ENCODE measurements at regions not wholly inside any gene's neighbourhood (a gene's known extent, or its start where the extent isn't known, plus 50 kb on each side); places are given as distances from the start of the nearest gene placed in this dataset.
A peak's percentile ranks its signal among the peaks of the same experiment; 100 is the strongest.

GRCh38 chr7:149686011-149686410, 87.4 kb downstream of the ZNF467 start:
- no peak overlapping the region for H3K9ac ChIP-seq (ENCODE audit: insufficient read depth in 1 of 2, low read length in 2 of 2)
- no peak for TF ChIP-seq CTCF (IDR thresholded peaks at IDR 0.05; ENCODE audit: control extremely low read depth, extremely low read depth)
- H3K27me3 ChIP-seq (ENCODE audit: control insufficient read depth in 3 of 3, insufficient read depth in 3 of 3, low read length in 2 of 3), result peaks cover 0 to 7% (median 0%) of the 10 kb centered on the region in 3 donors
- H3K27ac ChIP-seq (ENCODE audit: low read depth in 1 of 2, low read length in 1 of 2), result no peak overlapping the region
- DNase-seq, result peak in 1 of 3 donors; percentile 23
- no peak overlapping the region for H3K4me3 ChIP-seq
- peaks cover 0 to 9% (median 0%) of the 10 kb centered on the region in 5 donors for H3K4me1 ChIP-seq (ENCODE audit: control insufficient read depth in 5 of 5, insufficient read depth in 5 of 5, low read length in 5 of 5)
- H3K9me3 ChIP-seq (ENCODE audit: control insufficient read depth in 4 of 4, insufficient read depth in 3 of 4, low read length in 3 of 4), result peaks cover 0 to 6% (median 1%) of the 10 kb centered on the region in 4 donors
- no peaks in the 10 kb centered on the region for H3K36me3 ChIP-seq (ENCODE audit: control insufficient read depth in 4 of 4, insufficient read depth in 4 of 4, low read length in 4 of 4)
- peak; percentile 53 for ATAC-seq (ENCODE audit: insufficient read depth, low FRiP score)
- WGBS, 2 donors, result 22 to 57% methylated on average over 3 of the region's 3 CpGs

GRCh38 chr7:149685455-149685854, 87.9 kb downstream of the ZNF467 start:
- no peak overlapping the region for H3K9ac ChIP-seq (ENCODE audit: insufficient read depth in 1 of 2, low read length in 2 of 2)
- no peak for DNase-seq
- TF ChIP-seq CTCF (IDR thresholded peaks at IDR 0.05; ENCODE audit: control extremely low read depth, extremely low read depth), result no peak
- ATAC-seq (ENCODE audit: insufficient read depth, low FRiP score), result no peak
- 94 to 95% methylated on average over 3 of the region's 3 CpGs for WGBS, 2 donors
- H3K4me3 ChIP-seq, result no peak overlapping the region
- H3K9me3 ChIP-seq (ENCODE audit: control insufficient read depth in 4 of 4, insufficient read depth in 3 of 4, low read length in 3 of 4), result peaks cover 0 to 9% (median 1%) of the 10 kb centered on the region in 4 donors
- H3K4me1 ChIP-seq (ENCODE audit: control insufficient read depth in 5 of 5, insufficient read depth in 5 of 5, low read length in 5 of 5), result peaks cover 0 to 9% (median 0%) of the 10 kb centered on the region in 5 donors
- peaks cover 0 to 3% (median 0%) of the 10 kb centered on the region in 3 donors for H3K27me3 ChIP-seq (ENCODE audit: control insufficient read depth in 3 of 3, insufficient read depth in 3 of 3, low read length in 2 of 3)
- H3K36me3 ChIP-seq (ENCODE audit: control insufficient read depth in 4 of 4, insufficient read depth in 4 of 4, low read length in 4 of 4), result no peaks in the 10 kb centered on the region
- H3K27ac ChIP-seq (ENCODE audit: low read depth in 1 of 2, low read length in 1 of 2), result no peak overlapping the region

- no peak for TF ChIP-seq CTCF (IDR thresholded peaks at IDR 0.05; ENCODE audit: control extremely low read depth, extremely low read depth)
- WGBS, 2 donors, result 68 to 87% methylated on average over 2 of the region's 2 CpGs
- ATAC-seq (ENCODE audit: insufficient read depth, low FRiP score) (no peak), DNase-seq (no peak)
- Histone ChIP-seq H3K4me1 (ENCODE audit: control insufficient read depth in 5 of 5, insufficient read depth in 5 of 5, low read length in 5 of 5) (peaks cover 0 to 3% (median 0%) of the 10 kb centered on the region in 5 donors), H3K36me3 (ENCODE audit: control insufficient read depth in 4 of 4, insufficient read depth in 4 of 4, low read length in 4 of 4) (no peaks in the 10 kb centered on the region), H3K9ac (ENCODE audit: insufficient read depth in 1 of 2, low read length in 2 of 2) (no peak overlapping the region), H3K27me3 (ENCODE audit: control insufficient read depth in 3 of 3, insufficient read depth in 3 of 3, low read length in 2 of 3) (no peaks in the 10 kb centered on the region), H3K4me3 (no peak overlapping the region), H3K9me3 (ENCODE audit: control insufficient read depth in 4 of 4, insufficient read depth in 3 of 4, low read length in 3 of 4) (peaks cover 0 to 9% (median 0%) of the 10 kb centered on the region in 4 donors), H3K27ac (ENCODE audit: low read depth in 1 of 2, low read length in 1 of 2) (no peak overlapping the region)
These were observed 89.5 kb downstream of the ZNF467 start for GRCh38 chr7:149683898-149684297.

GRCh38 chr7:149683181-149683580, 90.2 kb downstream of the ZNF467 start:
- ATAC-seq (ENCODE audit: insufficient read depth, low FRiP score) (no peak), DNase-seq (no peak)
- Histone ChIP-seq H3K9ac (ENCODE audit: insufficient read depth in 1 of 2, low read length in 2 of 2) (no peak overlapping the region), H3K27me3 (ENCODE audit: control insufficient read depth in 3 of 3, insufficient read depth in 3 of 3, low read length in 2 of 3) (no peaks in the 10 kb centered on the region), H3K4me3 (no peak overlapping the region), H3K36me3 (ENCODE audit: control insufficient read depth in 4 of 4, insufficient read depth in 4 of 4, low read length in 4 of 4) (no peaks in the 10 kb centered on the region), H3K9me3 (ENCODE audit: control insufficient read depth in 4 of 4, insufficient read depth in 3 of 4, low read length in 3 of 4) (peaks cover 0 to 4% (median 0%) of the 10 kb centered on the region in 4 donors), H3K4me1 (ENCODE audit: control insufficient read depth in 5 of 5, insufficient read depth in 5 of 5, low read length in 5 of 5) (peaks cover 0 to 3% (median 0%) of the 10 kb centered on the region in 5 donors), H3K27ac (ENCODE audit: low read depth in 1 of 2, low read length in 1 of 2) (no peak overlapping the region)
- no peak for TF ChIP-seq CTCF (IDR thresholded peaks at IDR 0.05; ENCODE audit: control extremely low read depth, extremely low read depth)
- 91 to 99% methylated on average over 2 of the region's 2 CpGs for WGBS, 2 donors

Measured in lung (tissue), 11 donors.